ENCODE measurements at regions not wholly inside any gene's neighbourhood (a gene's known extent, or its start where the extent isn't known, plus 50 kb on each side); places are given as distances from the start of the nearest gene placed in this dataset.

DNA sequence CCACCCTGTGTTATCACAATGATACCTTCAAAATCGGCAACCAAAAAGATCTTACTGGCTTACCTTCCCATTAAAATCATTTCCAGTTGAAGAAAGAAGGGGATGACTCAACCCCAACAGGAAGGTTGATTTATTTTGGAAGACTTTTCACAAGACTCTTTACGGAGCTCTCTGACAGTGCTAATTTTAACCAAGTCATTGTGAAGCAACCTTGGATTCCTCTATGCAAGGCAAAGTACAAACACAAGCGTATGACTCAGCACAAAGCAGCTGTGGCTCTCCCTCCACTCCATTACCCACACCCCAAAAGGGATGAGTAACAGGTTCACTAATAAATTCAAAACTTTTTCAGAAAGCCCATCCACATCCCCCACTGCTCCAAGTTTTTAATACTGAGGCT, 213.8 kb upstream of the FGF13 start:
- TF ChIP-seq POLR2AphosphoS5 (IDR thresholded peaks at IDR 0.05), result no peak
- TF ChIP-seq, protein P1, sequence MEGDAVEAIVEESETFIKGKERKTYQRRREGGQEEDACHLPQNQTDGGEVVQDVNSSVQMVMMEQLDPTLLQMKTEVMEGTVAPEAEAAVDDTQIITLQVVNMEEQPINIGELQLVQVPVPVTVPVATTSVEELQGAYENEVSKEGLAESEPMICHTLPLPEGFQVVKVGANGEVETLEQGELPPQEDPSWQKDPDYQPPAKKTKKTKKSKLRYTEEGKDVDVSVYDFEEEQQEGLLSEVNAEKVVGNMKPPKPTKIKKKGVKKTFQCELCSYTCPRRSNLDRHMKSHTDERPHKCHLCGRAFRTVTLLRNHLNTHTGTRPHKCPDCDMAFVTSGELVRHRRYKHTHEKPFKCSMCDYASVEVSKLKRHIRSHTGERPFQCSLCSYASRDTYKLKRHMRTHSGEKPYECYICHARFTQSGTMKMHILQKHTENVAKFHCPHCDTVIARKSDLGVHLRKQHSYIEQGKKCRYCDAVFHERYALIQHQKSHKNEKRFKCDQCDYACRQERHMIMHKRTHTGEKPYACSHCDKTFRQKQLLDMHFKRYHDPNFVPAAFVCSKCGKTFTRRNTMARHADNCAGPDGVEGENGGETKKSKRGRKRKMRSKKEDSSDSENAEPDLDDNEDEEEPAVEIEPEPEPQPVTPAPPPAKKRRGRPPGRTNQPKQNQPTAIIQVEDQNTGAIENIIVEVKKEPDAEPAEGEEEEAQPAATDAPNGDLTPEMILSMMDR (IDR thresholded peaks at IDR 0.05), result no peak

Data from transverse colon (tissue), 4 donors.